GM12892 (cell line): ENCODE measurements at regions not wholly inside any gene's neighbourhood (a gene's known extent, or its start where the extent isn't known, plus 50 kb on each side); places are given as distances from the start of the nearest gene placed in this dataset.
"Not testable (repeated sequence)": the region's sequence is repeated elsewhere in the genome, so short reads cannot be mapped to it uniquely, and the experiment has no call there.

Experiments used
- DNase-seq: peaks from one replicate; pipeline ENCODE4 v3.0.0; 2011; ENCODE audit not compliant: insufficient read length
- FAIRE-seq: peaks from 2 replicates; lab custom pipeline; 2011; peaks lifted over from hg19 to GRCh38; lab: Jason Lieb, UNC
- POLR2A ChIP-seq: IDR thresholded peaks from 2 replicates; pipeline ENCODE4 v1.6.1; 2011; ENCODE audit warnings: low read depth, low read length, control low read depth
- POLR2AphosphoS5 ChIP-seq: IDR thresholded peaks from 2 replicates; pipeline ENCODE4 v1.6.1; 2011; ENCODE audit warnings: low read depth, low read length, control low read depth
- TAF1 ChIP-seq: IDR thresholded peaks from 2 replicates; pipeline ENCODE4 v1.6.1; 2011; ENCODE audit warnings: low read depth, mild to moderate bottlenecking, control low read depth, low read length, borderline replicate concordance

DNA sequence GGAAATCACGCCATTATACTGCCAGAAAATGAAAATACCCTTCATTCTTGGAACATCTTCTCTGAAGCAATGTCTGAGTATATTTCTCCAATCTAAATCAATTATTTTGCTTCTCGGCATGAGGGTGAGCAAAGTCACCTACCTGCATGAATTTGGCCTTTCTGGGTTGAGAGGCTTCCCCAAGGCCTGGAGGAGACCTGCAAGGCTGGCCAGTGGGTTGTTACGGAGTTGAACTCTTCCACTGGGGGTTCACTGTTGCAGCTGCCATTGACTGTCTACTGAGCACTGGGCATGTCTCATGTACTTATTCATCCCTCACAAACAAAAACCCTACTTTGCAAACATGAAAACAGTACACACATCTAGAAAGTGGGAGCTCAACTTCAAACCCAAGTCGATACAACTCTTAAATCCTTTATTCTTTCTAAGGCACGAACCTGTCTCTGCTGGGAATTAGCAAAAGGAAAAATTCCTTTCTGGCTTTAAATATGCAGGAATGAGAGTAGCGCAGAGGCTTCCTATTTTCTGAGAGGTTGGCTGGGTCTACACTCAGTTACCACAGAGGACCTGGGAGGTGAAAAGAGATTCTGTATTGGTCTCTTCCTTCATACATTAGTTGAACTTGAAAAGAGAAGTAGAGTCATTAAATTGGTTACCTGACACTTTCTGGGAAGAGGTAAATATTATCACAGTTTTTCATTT, 87.6 kb upstream of the SGK1 start:
- DNase-seq = no peak
- TF ChIP-seq POLR2A (no peak), TAF1 (no peak), POLR2AphosphoS5 (no peak)
- no peak for FAIRE-seq

DNA sequence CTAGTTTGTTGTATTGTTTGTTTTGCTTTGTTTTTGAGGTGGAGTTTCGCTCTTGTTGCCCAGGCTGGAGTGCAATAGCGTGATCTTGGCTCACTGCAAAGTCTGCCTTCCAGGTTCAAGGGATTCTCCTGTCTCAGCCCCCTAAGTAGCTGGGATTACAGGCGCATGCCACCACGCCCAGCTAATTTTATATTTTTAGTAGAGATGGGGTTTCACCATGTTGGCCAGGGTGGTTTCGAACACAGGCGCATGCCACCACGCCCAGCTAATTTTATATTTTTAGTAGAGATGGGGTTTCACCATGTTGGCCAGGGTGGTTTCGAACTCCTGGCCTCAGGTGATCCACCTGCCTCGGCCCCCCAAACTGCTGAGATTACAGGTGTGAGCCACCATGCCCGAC, 85.4 kb upstream of the SGK1 start:
- DNase-seq, FAIRE-seq: not testable (repeated sequence)

DNA sequence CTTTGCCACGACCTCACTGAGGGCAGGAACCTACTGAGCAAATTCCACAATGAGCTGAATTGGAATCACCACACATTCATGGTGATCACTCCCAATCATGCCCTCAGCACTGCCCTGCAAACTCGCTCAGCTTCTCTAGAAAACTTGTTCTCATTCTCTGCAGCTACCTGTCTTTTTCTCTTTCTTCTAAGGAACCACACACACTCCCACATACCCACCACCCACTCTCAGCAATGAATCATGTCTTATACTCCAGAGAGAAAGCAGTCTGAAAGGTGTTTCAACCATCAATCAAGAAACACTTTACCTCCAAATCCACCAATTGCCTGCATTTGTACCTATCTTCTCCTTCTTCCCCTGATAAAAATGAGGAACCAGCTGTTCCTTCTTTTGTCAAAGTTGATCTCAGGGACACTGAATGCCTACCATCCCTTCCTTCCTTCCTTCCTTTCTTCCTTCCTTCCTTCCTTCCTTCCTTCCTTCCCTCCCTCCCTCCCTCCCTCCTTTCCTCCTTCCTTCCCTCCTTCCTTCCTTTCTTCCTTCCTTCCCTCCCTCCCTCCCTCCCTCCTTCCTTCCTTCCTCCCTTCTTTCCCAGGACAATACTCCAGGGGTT, 84.6 kb upstream of the SGK1 start:
- FAIRE-seq (no peak), DNase-seq (no peak)
- no peak for TF ChIP-seq POLR2AphosphoS5

DNA sequence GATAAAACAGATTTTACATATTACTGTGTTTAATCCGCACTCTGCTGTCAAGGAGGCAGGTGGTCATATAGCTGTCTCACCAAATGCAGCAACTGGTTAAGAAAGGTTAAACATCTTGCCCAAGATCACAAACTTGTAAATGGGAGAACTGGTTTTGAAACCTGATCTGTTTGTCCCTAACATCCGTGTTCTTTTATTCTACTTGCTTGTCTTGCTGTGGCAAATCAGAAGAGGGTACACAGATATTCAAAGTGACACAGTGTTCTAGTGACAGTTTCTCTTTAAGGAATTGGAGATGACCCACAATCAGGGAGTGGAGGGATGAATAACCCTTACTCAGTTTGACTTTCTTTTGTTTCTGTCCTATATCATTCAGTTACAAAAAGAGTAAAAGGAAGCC, 83.0 kb upstream of the SGK1 start:
- TF ChIP-seq TAF1 = no peak
- TF ChIP-seq POLR2AphosphoS5 = no peak
- no peak for TF ChIP-seq POLR2A
- DNase-seq (no peak), FAIRE-seq (no peak)

DNA sequence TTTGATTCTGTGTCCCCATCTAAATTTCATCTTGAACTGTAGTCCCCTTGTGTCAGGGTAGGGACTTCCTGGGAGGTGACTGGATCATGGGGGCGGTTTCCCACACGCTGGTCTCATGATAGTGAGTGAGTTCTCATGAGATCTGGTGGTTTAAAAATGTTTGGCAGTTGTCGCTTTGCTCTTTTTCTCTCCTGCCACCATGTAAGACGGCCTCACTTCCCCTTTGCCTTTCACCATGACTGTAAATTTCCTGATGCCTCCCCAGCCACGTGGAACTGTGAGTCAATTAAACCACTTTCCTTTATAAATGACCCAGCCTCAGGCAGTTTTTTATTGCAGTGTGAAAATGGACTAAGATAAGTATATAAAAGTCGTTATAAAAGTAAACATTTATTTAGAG, 80.5 kb upstream of the SGK1 start:
- FAIRE-seq = no peak
- TF ChIP-seq TAF1 = no peak
- DNase-seq = no peak

DNA sequence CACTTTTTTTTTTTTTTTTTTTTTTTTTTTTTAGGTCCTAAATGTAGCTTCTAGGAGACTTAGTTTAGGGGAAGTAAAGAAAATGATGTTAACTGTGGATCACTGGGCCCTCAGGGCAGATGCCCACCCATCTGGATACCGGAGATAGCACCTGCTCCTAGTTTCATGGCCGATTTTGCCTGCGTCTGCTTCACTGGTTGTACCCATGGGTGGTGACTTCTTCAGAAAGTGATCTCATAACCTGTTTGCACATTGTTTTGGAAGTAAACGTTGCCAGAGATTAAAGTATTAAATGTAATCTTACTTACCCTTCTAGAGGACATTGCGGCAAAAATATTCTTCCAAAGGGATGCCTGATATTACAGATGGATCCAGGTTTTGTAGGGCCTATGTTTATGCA, 79.8 kb upstream of the SGK1 start:
- no peak for DNase-seq
- FAIRE-seq = no peak
- TF ChIP-seq TAF1 (no peak), POLR2AphosphoS5 (no peak), POLR2A (no peak)

DNA sequence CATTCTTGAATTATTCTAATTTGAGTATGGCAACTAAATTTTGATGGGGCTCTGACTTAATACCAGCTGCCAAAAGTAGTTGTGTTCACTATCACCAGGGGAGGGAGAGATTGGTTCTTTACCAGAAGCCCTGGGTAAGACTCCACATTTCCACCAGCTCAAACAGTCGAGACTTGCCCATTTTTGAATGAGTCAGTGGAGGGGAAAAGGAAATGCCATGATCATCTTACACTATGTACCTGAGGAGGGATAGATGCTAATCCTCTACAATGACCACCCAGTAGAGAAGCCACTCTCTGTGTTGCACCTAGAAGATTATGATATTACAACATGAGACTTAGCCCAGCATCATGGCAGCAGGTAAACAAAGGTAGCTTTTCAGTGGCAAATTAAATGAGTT, 77.0 kb upstream of the SGK1 start:
- TF ChIP-seq POLR2AphosphoS5 = no peak
- TF ChIP-seq TAF1 = no peak
- TF ChIP-seq POLR2A = no peak
- no peak for DNase-seq
- no peak for FAIRE-seq

DNA sequence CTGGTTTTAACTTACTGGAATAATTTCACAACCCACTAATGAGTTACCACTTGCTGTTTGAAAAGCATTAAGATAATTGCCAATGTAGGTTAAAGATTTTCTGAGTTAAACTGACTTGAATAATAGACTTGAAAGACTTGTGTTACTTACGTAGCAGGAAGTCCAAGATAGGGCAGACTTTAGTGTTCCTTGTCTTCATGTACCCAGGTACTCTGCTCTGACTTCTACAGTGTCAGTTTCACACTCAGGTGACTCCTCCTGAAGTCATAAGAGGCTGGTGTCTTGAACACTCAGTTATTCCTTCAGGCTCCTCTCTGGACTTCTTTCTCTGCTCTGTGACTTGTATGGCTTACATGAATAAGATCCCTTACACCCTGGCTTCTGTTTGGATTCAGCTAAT, 76.3 kb upstream of the SGK1 start:
- no peak for FAIRE-seq

DNA sequence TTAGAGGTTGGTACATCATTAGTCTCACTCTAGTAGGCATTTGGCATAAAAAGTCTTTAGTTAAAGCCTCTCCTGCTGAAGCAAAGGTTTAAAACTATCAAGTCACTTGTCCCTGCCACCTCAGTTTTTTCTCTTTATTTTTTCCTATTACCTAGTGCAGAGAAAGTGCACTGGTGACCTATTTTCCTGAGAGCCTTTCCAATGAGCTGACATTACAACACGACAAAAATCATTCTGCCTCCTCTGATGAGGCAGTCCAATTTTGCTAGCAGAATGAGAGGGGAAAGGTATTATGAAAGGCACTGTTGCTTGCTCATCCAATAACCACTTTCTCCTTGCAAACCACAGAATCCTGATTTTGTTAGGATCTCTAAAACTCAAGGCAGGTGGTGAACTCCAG, 73.3 kb upstream of the SGK1 start:
- DNase-seq (no peak), FAIRE-seq (no peak)
- TF ChIP-seq POLR2A (no peak), POLR2AphosphoS5 (no peak), TAF1 (no peak)

More for the DNA sequence above, 76.3 kb upstream of the SGK1 start:
- no peak for DNase-seq
- TF ChIP-seq TAF1 (no peak), POLR2A (no peak), POLR2AphosphoS5 (no peak)

DNA sequence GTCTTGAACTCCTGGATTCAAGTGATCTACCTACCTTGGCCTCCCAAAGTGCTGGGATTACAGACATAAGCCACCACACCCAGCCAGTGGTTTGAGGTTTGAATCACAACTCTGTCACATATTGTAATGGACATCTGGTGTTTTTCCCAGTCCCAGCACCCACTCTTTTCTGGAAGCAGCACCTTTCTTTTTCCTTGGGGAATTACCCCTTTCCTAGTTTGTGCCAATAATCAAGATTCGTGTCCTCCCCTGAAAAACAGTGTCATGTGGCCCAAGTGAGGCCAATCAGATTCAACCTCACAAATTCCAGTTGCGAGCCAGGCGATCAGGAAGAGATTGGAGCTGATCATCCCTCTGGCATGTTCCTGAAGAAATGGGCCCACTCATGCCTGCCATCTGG, 71.7 kb upstream of the SGK1 start:
- DNase-seq (no peak), FAIRE-seq (no peak)
- TF ChIP-seq POLR2AphosphoS5 (no peak), TAF1 (no peak), POLR2A (no peak)

DNA sequence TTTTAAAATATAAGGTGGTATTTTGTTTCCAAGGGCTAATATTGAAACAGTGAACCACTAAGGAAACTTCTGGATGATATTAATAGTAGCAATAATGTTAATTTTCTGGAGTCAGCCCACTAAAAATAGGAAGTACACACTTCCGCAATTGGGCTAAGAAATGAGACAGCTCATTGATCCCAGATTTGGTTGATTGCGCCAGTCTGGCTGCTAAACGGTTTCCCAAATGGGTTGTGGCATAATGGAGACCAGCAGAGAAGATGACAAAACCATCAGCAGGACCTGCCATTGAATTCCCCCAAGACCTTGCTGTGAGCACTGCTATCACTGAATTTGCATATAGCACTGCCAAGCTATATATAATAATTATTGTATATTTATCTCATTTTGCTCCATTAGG, 71.2 kb upstream of the SGK1 start:
- TF ChIP-seq POLR2A = no peak
- no peak for TF ChIP-seq POLR2AphosphoS5
- TF ChIP-seq TAF1 = no peak
- FAIRE-seq = no peak
- DNase-seq = no peak

DNA sequence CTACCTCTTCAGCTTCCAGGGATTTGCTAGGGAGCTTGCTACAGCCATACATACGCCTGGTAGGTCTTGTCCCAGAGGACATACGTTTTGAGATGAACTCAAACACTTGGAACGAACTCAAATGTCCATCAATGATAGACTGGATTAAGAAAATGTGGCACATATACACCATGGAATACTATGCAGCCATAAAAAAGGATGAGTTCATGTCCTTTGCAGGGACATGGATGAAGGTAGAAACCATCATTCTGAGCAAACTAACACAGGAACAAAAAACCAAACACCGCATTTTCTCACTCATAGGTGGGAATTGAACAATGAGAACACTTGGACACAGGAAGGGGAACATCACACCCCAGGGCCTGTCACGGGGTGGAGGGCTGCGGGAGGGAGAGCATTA, 68.6 kb upstream of the SGK1 start:
- not testable (repeated sequence) for FAIRE-seq, DNase-seq

DNA sequence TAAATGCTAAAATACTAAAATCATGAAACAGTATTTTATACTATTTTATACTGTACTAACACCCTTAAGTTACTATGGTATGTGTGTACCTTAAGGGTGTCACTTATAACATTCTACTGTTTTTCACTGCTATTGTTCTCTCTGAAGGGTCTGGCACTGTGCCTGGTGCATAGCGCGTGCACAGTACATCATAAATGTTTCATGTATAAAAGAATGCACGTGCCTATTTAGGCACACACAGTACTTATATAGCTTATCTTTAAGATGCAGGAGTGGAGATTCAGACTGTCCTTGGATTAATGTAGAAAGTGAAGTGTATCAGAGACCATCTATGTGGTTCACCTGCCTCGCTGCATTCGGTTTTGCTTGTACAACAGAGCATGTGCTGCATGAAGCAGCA, 64.0 kb upstream of the SGK1 start:
- TF ChIP-seq POLR2AphosphoS5 (no peak), TAF1 (no peak), POLR2A (no peak)
- FAIRE-seq (no peak), DNase-seq (no peak)
